ENCODE measurements at regions not wholly inside any gene's neighbourhood (a gene's known extent, or its start where the extent isn't known, plus 50 kb on each side); places are given as distances from the start of the nearest gene placed in this dataset.

DNA sequence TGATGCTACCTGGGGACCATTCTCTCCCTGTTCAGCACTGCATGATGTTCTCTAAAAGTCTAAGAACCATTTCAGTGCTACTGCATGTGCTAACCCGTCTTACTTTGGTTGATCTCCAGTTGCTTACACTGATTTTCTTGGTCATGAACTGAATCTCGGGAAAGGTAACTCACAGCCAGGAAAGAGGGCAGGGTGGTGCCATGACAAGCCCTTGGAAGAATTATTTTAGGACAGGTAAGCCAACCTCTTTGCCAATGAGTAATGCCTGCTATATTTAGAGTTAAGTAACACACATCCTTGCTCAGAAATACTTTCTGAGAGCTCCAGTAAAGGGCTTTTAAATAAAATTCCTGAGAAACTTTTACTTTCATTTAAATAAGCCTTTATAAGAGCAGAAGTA is 126.7 kb downstream of the ARL4A start:
- Histone ChIP-seq H3K4me1 (ENCODE audit: control insufficient read depth, insufficient read depth, low read length) (no peaks in the 10 kb centered on the region), H3K36me3 (ENCODE audit: control insufficient read depth, insufficient read depth, low read length) (no peaks in the 10 kb centered on the region), H3K27me3 (ENCODE audit: control insufficient read depth, insufficient read depth, low read length) (no peaks in the 10 kb centered on the region), H3K4me3 (ENCODE audit: low read length) (no peak overlapping the region), H3K9me3 (ENCODE audit: control insufficient read depth, low read length) (no peaks in the 10 kb centered on the region), H3K9ac (ENCODE audit: low read length) (no peak overlapping the region)

DNA sequence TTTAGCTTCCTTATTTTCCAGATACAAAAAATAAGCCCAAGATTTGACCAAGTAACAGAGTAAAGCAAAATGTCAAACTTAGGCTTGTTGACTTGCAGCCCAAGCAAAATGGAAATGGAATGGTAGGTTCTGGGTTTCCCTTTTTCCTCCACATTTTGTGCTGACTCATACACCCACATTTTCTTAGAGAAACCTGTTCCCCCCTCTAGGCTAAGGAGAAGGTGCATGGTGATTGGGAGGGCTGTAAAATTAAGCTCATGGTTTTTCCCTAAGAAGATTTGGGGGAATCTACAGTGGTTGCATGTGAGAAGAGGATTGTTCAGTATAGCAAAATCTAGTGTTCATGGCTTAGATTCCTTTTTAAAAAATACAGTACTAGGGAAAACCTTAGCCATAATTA is 127.4 kb downstream of the ARL4A start:
- Histone ChIP-seq H3K4me3 (ENCODE audit: low read length) (no peak overlapping the region), H3K36me3 (ENCODE audit: control insufficient read depth, insufficient read depth, low read length) (no peaks in the 10 kb centered on the region), H3K27me3 (ENCODE audit: control insufficient read depth, insufficient read depth, low read length) (no peaks in the 10 kb centered on the region), H3K9ac (ENCODE audit: low read length) (no peak overlapping the region), H3K9me3 (ENCODE audit: control insufficient read depth, low read length) (no peaks in the 10 kb centered on the region), H3K4me1 (ENCODE audit: control insufficient read depth, insufficient read depth, low read length) (no peaks in the 10 kb centered on the region)

GRCh38 chr7:12815426-12815825 is 128.0 kb downstream of the ARL4A start:
- Histone ChIP-seq H3K9ac (ENCODE audit: low read length) (no peak overlapping the region), H3K27me3 (ENCODE audit: control insufficient read depth, insufficient read depth, low read length) (no peaks in the 10 kb centered on the region), H3K36me3 (ENCODE audit: control insufficient read depth, insufficient read depth, low read length) (no peaks in the 10 kb centered on the region), H3K9me3 (ENCODE audit: control insufficient read depth, low read length) (no peaks in the 10 kb centered on the region), H3K4me3 (ENCODE audit: low read length) (no peak overlapping the region), H3K4me1 (ENCODE audit: control insufficient read depth, insufficient read depth, low read length) (no peaks in the 10 kb centered on the region)

GRCh38 chr7:12815871-12816270 is 128.4 kb downstream of the ARL4A start:
- H3K4me1 ChIP-seq (ENCODE audit: control insufficient read depth, insufficient read depth, low read length) = no peaks in the 10 kb centered on the region
- H3K27me3 ChIP-seq (ENCODE audit: control insufficient read depth, insufficient read depth, low read length) = no peaks in the 10 kb centered on the region
- no peaks in the 10 kb centered on the region for H3K36me3 ChIP-seq (ENCODE audit: control insufficient read depth, insufficient read depth, low read length)
- no peak overlapping the region for H3K9ac ChIP-seq (ENCODE audit: low read length)
- H3K4me3 ChIP-seq (ENCODE audit: low read length) = no peak overlapping the region
- H3K9me3 ChIP-seq (ENCODE audit: control insufficient read depth, low read length) = no peaks in the 10 kb centered on the region

DNA sequence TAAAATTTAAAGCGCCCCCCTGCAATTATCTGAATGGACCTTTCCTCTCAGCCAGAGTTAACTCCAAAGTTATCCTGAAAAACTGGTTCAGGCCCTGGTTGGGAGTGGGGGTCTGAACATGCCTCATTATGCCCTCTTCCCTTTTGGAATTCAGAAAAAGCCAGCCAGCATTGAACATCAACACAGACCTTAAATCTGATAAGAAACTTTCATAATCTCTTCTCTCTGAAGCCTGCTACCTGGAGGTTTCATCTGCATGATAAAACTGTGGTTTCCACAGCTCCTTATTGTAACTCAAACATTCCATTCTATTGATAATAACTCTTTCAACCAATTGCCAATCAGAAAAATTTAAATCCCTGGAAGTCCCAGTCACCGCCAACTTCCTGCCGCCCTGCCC is 133.3 kb downstream of the ARL4A start:
- Histone ChIP-seq H3K9me3 (ENCODE audit: control insufficient read depth, low read length) (no peaks in the 10 kb centered on the region), H3K4me1 (ENCODE audit: control insufficient read depth, insufficient read depth, low read length) (no peaks in the 10 kb centered on the region), H3K9ac (ENCODE audit: low read length) (no peak overlapping the region), H3K4me3 (ENCODE audit: low read length) (no peak overlapping the region), H3K36me3 (ENCODE audit: control insufficient read depth, insufficient read depth, low read length) (no peaks in the 10 kb centered on the region), H3K27me3 (ENCODE audit: control insufficient read depth, insufficient read depth, low read length) (no peaks in the 10 kb centered on the region)

DNA sequence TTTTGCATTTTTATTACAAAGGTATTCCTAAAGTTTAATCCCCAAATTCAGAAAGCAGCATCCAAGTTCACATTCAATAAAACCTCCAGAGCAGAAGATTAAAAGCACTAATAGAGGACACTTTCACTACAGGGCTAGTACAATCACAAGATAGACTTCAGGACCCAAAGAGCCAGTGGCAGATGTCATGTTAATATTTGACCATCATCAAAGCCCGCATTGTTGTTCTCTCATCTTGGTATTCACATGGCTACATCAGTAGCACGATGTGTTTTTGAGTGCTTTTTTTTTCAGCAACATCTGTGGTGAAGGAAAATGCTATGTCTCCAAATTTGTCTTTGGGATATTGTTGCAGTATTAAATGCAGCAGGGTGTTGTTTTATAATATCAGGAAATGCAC is 134.3 kb downstream of the ARL4A start:
- H3K4me3 ChIP-seq (ENCODE audit: low read length) = no peak overlapping the region
- no peaks in the 10 kb centered on the region for H3K9me3 ChIP-seq (ENCODE audit: control insufficient read depth, low read length)
- H3K36me3 ChIP-seq (ENCODE audit: control insufficient read depth, insufficient read depth, low read length) = no peaks in the 10 kb centered on the region
- no peak overlapping the region for H3K9ac ChIP-seq (ENCODE audit: low read length)
- H3K4me1 ChIP-seq (ENCODE audit: control insufficient read depth, insufficient read depth, low read length) = no peaks in the 10 kb centered on the region
- no peaks in the 10 kb centered on the region for H3K27me3 ChIP-seq (ENCODE audit: control insufficient read depth, insufficient read depth, low read length)

DNA sequence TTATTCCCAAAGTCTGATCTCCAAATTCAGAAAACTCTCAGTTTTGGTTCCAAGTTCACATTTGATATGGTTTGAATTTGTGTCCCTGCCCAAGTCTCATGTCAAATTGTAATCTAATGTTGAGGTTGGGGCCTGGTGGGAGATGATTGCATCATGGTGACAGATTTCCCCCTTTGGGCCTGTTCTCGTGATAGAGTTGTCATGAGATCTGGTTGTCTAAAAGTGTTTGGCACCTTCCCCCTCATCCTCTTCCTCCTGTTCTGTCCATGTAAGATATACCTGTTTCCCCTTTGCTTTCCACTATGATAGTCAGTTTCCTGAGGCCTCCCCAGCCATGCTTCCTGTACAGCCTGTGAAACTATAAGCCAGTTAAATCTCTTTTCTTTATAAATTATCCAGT is 138.6 kb downstream of the ARL4A start:
- peaks cover 10% of the 10 kb centered on the region for H3K4me1 ChIP-seq (ENCODE audit: control insufficient read depth, insufficient read depth, low read length)
- H3K9me3 ChIP-seq (ENCODE audit: control insufficient read depth, low read length) = no peaks in the 10 kb centered on the region
- no peak overlapping the region for H3K9ac ChIP-seq (ENCODE audit: low read length)
- no peaks in the 10 kb centered on the region for H3K36me3 ChIP-seq (ENCODE audit: control insufficient read depth, insufficient read depth, low read length)
- H3K27me3 ChIP-seq (ENCODE audit: control insufficient read depth, insufficient read depth, low read length) = no peaks in the 10 kb centered on the region
- H3K4me3 ChIP-seq (ENCODE audit: low read length) = no peak overlapping the region

DNA sequence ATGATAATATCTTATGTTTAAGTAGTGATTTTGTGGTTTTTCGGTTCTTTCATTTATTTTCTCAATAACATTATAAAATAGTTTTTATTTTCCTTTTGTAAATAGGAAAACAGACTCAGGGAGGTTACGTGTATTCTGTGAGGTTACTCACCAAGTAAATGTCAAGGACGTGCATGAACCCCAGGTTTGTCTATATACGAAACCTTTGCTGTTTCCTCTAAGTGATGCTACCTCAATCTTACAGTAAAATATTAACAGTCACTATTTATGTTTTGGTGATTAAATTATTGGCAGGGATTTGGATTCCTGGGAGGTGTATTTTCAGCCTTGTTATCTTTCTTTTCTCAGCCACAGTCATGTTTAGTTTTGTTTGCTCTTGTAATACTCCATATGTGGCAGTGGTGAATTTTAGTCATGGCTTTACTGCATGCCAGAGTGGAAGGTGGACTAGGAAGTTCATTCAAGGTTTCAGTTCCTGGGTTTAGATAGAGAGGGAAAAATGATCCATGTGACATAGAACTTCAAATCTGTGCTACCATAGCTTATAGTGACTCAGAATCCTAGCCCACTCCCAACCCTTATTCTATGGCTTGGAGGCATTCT is 139.9 kb downstream of the ARL4A start:
- no peak overlapping the region for H3K4me3 ChIP-seq (ENCODE audit: low read length)
- no peaks in the 10 kb centered on the region for H3K9me3 ChIP-seq (ENCODE audit: control insufficient read depth, low read length)
- H3K4me1 ChIP-seq (ENCODE audit: control insufficient read depth, insufficient read depth, low read length) = peaks cover 10% of the 10 kb centered on the region
- H3K36me3 ChIP-seq (ENCODE audit: control insufficient read depth, insufficient read depth, low read length) = no peaks in the 10 kb centered on the region
- H3K27me3 ChIP-seq (ENCODE audit: control insufficient read depth, insufficient read depth, low read length) = no peaks in the 10 kb centered on the region
- no peak overlapping the region for H3K9ac ChIP-seq (ENCODE audit: low read length)

DNA sequence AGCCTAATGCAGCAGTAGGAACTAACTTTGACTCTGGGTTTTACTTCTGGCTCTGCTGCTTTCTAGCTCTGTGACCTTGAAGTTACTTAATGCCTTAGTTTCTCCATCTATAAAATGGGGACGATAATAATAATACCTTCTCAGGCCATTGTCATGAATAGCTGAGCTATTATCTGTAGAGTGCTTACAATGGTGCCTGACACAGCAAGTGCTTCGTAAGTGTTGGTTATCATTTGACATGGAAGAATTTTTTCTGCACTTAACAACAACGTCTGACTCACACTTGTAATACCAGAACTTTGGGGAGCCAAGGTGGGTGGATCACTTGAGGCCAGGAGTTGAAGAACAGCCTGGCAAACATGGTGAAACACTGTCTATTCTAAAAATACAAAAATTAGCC is 140.5 kb downstream of the ARL4A start:
- no peak overlapping the region for H3K4me3 ChIP-seq (ENCODE audit: low read length)
- no peaks in the 10 kb centered on the region for H3K9me3 ChIP-seq (ENCODE audit: control insufficient read depth, low read length)
- H3K36me3 ChIP-seq (ENCODE audit: control insufficient read depth, insufficient read depth, low read length) = no peaks in the 10 kb centered on the region
- H3K4me1 ChIP-seq (ENCODE audit: control insufficient read depth, insufficient read depth, low read length) = peaks cover 10% of the 10 kb centered on the region
- H3K9ac ChIP-seq (ENCODE audit: low read length) = no peak overlapping the region
- no peaks in the 10 kb centered on the region for H3K27me3 ChIP-seq (ENCODE audit: control insufficient read depth, insufficient read depth, low read length)

DNA sequence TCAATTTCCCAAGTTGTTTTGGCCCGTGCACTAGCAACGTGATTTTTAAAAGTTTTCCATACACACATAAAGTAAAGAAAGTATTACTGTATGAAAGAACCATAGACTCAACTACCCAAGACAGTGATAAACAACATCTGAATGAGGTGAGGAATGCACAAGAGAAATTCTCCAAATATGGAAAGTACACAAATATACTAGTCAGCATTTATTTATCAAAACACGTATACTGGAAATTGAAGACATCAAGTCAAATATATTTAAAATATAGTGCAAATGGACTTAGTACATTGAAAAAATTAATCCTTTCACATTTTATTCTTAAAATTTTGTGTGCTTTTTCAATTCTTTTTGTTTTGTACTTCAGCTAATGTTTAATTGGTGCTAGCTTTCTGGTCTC is 143.6 kb downstream of the ARL4A start:
- no peaks in the 10 kb centered on the region for H3K9me3 ChIP-seq (ENCODE audit: control insufficient read depth, low read length)
- H3K27me3 ChIP-seq (ENCODE audit: control insufficient read depth, insufficient read depth, low read length) = no peaks in the 10 kb centered on the region
- no peak overlapping the region for H3K9ac ChIP-seq (ENCODE audit: low read length)

DNA sequence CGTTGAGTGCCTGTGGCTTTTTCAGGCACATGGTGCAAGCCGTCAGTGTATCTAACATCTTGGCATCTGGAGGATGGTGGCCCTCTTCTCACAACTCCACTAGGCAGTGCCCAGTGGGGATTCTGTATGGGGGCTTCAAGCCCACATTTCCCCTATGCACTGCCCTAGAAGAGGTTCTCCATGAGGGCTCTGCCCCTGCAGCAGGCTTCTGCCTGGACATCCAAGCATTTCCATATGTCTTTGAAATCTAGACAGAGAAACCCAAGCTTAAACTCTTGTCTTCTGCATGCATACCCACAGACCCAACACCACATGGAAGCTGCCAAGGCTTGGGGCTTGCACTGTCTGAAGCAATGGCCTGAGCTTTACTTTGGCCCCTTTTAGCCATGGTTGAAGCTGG is 146.4 kb downstream of the ARL4A start:
- Histone ChIP-seq H3K9ac (ENCODE audit: low read length) (no peak overlapping the region), H3K27me3 (ENCODE audit: control insufficient read depth, insufficient read depth, low read length) (no peaks in the 10 kb centered on the region), H3K9me3 (ENCODE audit: control insufficient read depth, low read length) (no peaks in the 10 kb centered on the region), H3K4me3 (ENCODE audit: low read length) (no peak overlapping the region), H3K36me3 (ENCODE audit: control insufficient read depth, insufficient read depth, low read length) (no peaks in the 10 kb centered on the region), H3K4me1 (ENCODE audit: control insufficient read depth, insufficient read depth, low read length) (no peaks in the 10 kb centered on the region)

More for the DNA sequence above, 143.6 kb downstream of the ARL4A start:
- Histone ChIP-seq H3K36me3 (ENCODE audit: control insufficient read depth, insufficient read depth, low read length) (no peaks in the 10 kb centered on the region), H3K4me1 (ENCODE audit: control insufficient read depth, insufficient read depth, low read length) (peaks cover 10% of the 10 kb centered on the region), H3K4me3 (ENCODE audit: low read length) (no peak overlapping the region)

GRCh38 chr7:12834782-12835181 is 147.3 kb downstream of the ARL4A start:
- Histone ChIP-seq H3K9ac (ENCODE audit: low read length) (no peak overlapping the region), H3K27me3 (ENCODE audit: control insufficient read depth, insufficient read depth, low read length) (no peaks in the 10 kb centered on the region), H3K4me3 (ENCODE audit: low read length) (no peak overlapping the region), H3K36me3 (ENCODE audit: control insufficient read depth, insufficient read depth, low read length) (no peaks in the 10 kb centered on the region), H3K9me3 (ENCODE audit: control insufficient read depth, low read length) (no peaks in the 10 kb centered on the region), H3K4me1 (ENCODE audit: control insufficient read depth, insufficient read depth, low read length) (peaks cover 4% of the 10 kb centered on the region)

DNA sequence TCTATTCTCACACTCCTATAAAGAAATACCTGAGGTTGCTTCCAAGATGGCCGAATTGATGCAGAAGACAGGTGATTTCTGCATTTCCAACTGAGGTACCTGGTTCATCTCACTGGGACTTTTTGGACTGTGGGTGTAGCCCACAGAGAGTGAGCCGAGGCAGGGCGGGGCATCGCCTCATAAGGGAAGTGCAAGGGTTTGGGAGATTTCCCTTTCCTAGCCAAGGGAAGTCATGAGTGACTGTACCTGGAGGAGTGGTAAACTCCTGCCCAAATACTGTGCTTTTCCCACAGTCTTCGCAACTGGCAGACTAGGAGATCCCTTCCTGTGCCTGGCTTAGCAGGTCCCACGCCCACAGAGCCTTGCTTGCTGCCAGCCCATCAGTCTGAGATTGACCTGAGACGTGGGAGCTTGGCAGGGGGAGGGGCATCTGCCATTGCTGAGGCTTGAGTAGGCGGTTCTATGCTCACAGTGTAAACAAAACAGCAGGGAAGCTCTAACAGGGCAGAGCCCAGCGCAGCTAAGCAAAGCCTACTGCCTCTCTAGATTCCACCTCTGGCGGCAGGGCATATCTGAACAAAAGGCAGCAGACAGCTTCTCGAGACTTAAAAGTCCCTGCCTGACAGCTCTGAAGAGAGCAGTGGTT is 152.2 kb downstream of the ARL4A start:
- Histone ChIP-seq H3K27me3 (ENCODE audit: control insufficient read depth, insufficient read depth, low read length) (no peaks in the 10 kb centered on the region), H3K9ac (ENCODE audit: low read length) (no peak overlapping the region), H3K36me3 (ENCODE audit: control insufficient read depth, insufficient read depth, low read length) (no peaks in the 10 kb centered on the region), H3K4me1 (ENCODE audit: control insufficient read depth, insufficient read depth, low read length) (peaks cover 7% of the 10 kb centered on the region), H3K9me3 (ENCODE audit: control insufficient read depth, low read length) (no peaks in the 10 kb centered on the region), H3K4me3 (ENCODE audit: low read length) (no peak overlapping the region)
